Loucy (cell line): ENCODE measurements at regions not wholly inside any gene's neighbourhood (a gene's known extent, or its start where the extent isn't known, plus 50 kb on each side); places are given as distances from the start of the nearest gene placed in this dataset.
A peak's percentile ranks its signal among the peaks of the same experiment; 100 is the strongest.

Experiments used
- H2AFZ ChIP-seq: fragments of 200-600 bp; sonication (generic); 2 replicates; pipeline ENCODE4 v1.6.0; 2016; ENCODE audit warnings: antibody characterized with exemption, mild to moderate bottlenecking, low read length, moderate library complexity
- H3F3A ChIP-seq: fragments of 200-600 bp; 2 replicates; pipeline ENCODE4 v1.6.0; 2016; ENCODE audit warnings: antibody characterized with exemption, low read depth, mild to moderate bottlenecking
- H3K27me3 ChIP-seq: fragments of 200-600 bp; sonication (generic); 2 replicates; pipeline ENCODE4 v1.6.1; 2014; ENCODE audit warnings: low read length, mild to moderate bottlenecking; ENCODE audit not compliant: insufficient read depth, poor library complexity, severe bottlenecking
- H3K36me3 ChIP-seq: fragments of 200-600 bp; sonication (generic); 2 replicates; pipeline ENCODE4 v1.6.1; 2016; ENCODE audit warnings: low read length; ENCODE audit not compliant: insufficient read depth
- H3K4me1 ChIP-seq: fragments of 200-600 bp; sonication (generic); 2 replicates; pipeline ENCODE4 v1.5.1; 2014; ENCODE audit warnings: low read length, mild to moderate bottlenecking; ENCODE audit not compliant: insufficient read depth, poor library complexity, severe bottlenecking
- H3K4me2 ChIP-seq: fragments of 200-600 bp; sonication (generic); 2 replicates; pipeline ENCODE4 v1.6.0; 2014; ENCODE audit warnings: antibody characterized with exemption, low read length, low read depth, mild to moderate bottlenecking; ENCODE audit not compliant: poor library complexity, severe bottlenecking
- H3K4me3 ChIP-seq: fragments of 200-600 bp; sonication (generic); 2 replicates; pipeline ENCODE4 v1.5.1; 2014; ENCODE audit warnings: low read length, mild to moderate bottlenecking, mixed read lengths; ENCODE audit not compliant: poor library complexity, severe bottlenecking
- H3K79me2 ChIP-seq: fragments of 200-600 bp; sonication (generic); 2 replicates; pipeline ENCODE4 v1.6.1; 2014; ENCODE audit warnings: low read length; ENCODE audit not compliant: insufficient read depth
- H3K9ac ChIP-seq: fragments of 200-600 bp; sonication (generic); 2 replicates; pipeline ENCODE4 v1.6.0; 2014; ENCODE audit warnings: mild to moderate bottlenecking, low read depth, low read length, moderate library complexity; ENCODE audit not compliant: poor library complexity, severe bottlenecking
- H3K9me2 ChIP-seq: fragments of 200-600 bp; sonication (generic); replicated peaks from 2 replicates; pipeline ENCODE4 v1.6.1; 2016; ENCODE audit warnings: low read depth, low read length, mixed read lengths
- H3K9me3 ChIP-seq: fragments of 200-600 bp; sonication (generic); 2 replicates; pipeline ENCODE4 v1.6.1; 2014; ENCODE audit warnings: mild to moderate bottlenecking, antibody characterized with exemption, low read length, low read depth; ENCODE audit not compliant: insufficient read depth
- H4K20me1 ChIP-seq: fragments of 200-600 bp; sonication (generic); 2 replicates; pipeline ENCODE4 v1.6.0; 2014; ENCODE audit warnings: antibody characterized with exemption, low read length, mild to moderate bottlenecking; ENCODE audit not compliant: insufficient read depth, poor library complexity, severe bottlenecking
- EZH2phosphoT487 ChIP-seq: fragments of 200-600 bp; IDR thresholded peaks from 2 replicates; pipeline ENCODE4 v1.6.1; 2018; ENCODE audit warnings: antibody characterized with exemption, mild to moderate bottlenecking, moderate library complexity, borderline replicate concordance
- TF ChIP-seq, protein P1 (sequence below): fragments of 200-600 bp; sonication (generic); conservative IDR thresholded peaks from 2 replicates; pipeline ENCODE4 v1.5.1; 2014; ENCODE audit warnings: mild to moderate bottlenecking, antibody characterized with exemption, low read length

- Histone ChIP-seq H3K4me3 (no peak overlapping the region), H3K4me1 (no peaks in the 10 kb centered on the region), H3F3A (no peaks in the 10 kb centered on the region), H3K4me2 (no peak overlapping the region), H3K27me3 (no peaks in the 10 kb centered on the region), H3K9me3 (no peaks in the 10 kb centered on the region), H2AFZ (no peak overlapping the region), H3K9ac (no peak overlapping the region), H4K20me1 (no peaks in the 10 kb centered on the region), H3K36me3 (no peaks in the 10 kb centered on the region), H3K9me2 (no peaks in the 10 kb centered on the region), H3K79me2 (no peaks in the 10 kb centered on the region)
- TF ChIP-seq EZH2phosphoT487 = no peak
- TF ChIP-seq, protein P1, sequence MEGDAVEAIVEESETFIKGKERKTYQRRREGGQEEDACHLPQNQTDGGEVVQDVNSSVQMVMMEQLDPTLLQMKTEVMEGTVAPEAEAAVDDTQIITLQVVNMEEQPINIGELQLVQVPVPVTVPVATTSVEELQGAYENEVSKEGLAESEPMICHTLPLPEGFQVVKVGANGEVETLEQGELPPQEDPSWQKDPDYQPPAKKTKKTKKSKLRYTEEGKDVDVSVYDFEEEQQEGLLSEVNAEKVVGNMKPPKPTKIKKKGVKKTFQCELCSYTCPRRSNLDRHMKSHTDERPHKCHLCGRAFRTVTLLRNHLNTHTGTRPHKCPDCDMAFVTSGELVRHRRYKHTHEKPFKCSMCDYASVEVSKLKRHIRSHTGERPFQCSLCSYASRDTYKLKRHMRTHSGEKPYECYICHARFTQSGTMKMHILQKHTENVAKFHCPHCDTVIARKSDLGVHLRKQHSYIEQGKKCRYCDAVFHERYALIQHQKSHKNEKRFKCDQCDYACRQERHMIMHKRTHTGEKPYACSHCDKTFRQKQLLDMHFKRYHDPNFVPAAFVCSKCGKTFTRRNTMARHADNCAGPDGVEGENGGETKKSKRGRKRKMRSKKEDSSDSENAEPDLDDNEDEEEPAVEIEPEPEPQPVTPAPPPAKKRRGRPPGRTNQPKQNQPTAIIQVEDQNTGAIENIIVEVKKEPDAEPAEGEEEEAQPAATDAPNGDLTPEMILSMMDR = no peak
Measured at GRCh38 chr16:73219176-73219575, 171.2 kb upstream of the ZFHX3 start.

DNA sequence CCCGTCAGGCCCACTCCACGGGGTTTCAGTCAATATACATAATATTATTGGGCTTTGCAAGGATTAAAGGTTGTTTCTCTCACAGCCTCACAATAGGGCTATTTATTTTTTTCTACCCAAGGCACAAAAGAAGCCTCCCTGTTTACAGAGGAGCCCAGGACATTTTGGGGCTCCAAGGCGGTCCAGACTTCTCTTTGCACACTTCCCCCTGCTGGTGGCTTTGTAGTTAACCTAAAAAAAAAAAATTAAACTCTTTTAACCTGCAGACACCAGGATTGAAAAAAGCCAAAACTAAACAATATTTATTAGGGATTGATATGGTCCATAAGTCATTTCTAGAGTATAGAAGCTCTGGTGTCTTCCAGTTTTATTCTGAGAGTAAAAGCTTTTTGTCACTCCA is 169.7 kb upstream of the ZFHX3 start:
- Histone ChIP-seq H3K9me2 (no peaks in the 10 kb centered on the region), H3K4me2 (no peak overlapping the region), H2AFZ (no peak overlapping the region), H3K9me3 (no peaks in the 10 kb centered on the region), H3K4me1 (no peaks in the 10 kb centered on the region), H3K9ac (no peak overlapping the region), H3K4me3 (no peak overlapping the region), H3K36me3 (no peaks in the 10 kb centered on the region), H4K20me1 (no peaks in the 10 kb centered on the region), H3K27me3 (no peaks in the 10 kb centered on the region), H3F3A (no peaks in the 10 kb centered on the region), H3K79me2 (no peaks in the 10 kb centered on the region)
- no peak for TF ChIP-seq EZH2phosphoT487
- TF ChIP-seq, protein P1 = peak; percentile 57

DNA sequence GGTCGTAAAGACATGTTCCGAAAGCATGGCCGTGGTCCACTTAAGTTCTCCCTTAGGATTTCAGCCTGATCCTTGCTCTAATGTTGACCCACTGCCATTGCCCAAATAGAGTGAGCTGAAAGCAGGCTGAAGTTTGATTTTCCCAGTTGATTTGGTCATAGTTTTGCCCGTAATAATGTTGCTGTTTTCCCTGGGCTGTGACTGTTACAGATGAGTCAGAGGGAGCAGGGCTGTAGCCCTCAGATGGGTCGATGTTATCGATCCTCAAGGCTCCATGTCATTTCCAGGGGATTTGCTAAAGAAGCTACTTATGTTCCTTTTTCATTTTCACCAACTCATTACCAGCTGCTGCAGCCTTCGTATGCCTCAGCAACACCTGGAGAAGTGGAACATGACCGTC is 169.0 kb upstream of the ZFHX3 start:
- H3K27me3 ChIP-seq = no peaks in the 10 kb centered on the region
- no peak overlapping the region for H2AFZ ChIP-seq
- TF ChIP-seq, protein P1 = no peak
- TF ChIP-seq EZH2phosphoT487 = no peak
- no peaks in the 10 kb centered on the region for H4K20me1 ChIP-seq
- H3K9ac ChIP-seq = no peak overlapping the region
- H3F3A ChIP-seq = no peaks in the 10 kb centered on the region
- H3K79me2 ChIP-seq = no peaks in the 10 kb centered on the region
- H3K4me3 ChIP-seq = no peak overlapping the region
- H3K9me3 ChIP-seq = no peaks in the 10 kb centered on the region
- no peaks in the 10 kb centered on the region for H3K9me2 ChIP-seq
- H3K4me2 ChIP-seq = no peak overlapping the region
- no peaks in the 10 kb centered on the region for H3K4me1 ChIP-seq
- H3K36me3 ChIP-seq = no peaks in the 10 kb centered on the region
